HG02642 (cell line): ENCODE measurements at regions not wholly inside any gene's neighbourhood (a gene's known extent, or its start where the extent isn't known, plus 50 kb on each side); places are given as distances from the start of the nearest gene placed in this dataset.

Experiments used
- ATAC-seq: cut with Tn5 transposase; IDR thresholded peaks from one replicate; pipeline ENCODE4 v1.9.1; 2021; ENCODE audit warnings: mild to moderate bottlenecking; ENCODE audit not compliant: unreplicated experiment, poor library complexity

GRCh38 chrX:107502316-107502715 is 52.9 kb downstream of the FRMPD3 start:
- ATAC-seq, result no peak

DNA sequence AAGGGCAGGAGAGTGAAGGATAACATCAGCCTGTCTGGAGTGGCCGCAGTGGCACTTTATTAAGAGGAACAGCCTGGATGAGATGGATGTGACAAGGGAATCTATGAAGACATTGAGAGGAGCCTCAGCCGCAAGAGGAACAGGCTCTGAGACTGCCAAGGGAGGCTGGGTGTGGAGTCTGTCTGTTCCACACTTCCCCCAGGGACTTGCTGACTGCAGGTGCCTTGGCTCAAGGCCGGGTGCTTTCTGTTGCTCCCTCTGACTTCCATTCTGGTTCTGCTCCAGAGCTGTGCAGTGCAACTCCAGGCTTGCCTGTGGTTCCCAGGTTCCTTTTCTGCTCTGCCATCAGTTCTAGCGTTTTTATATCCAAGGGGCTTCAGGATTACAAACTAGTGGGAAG is 54.6 kb downstream of the FRMPD3 start:
- ATAC-seq, result no peak

- ATAC-seq, result no peak
Observed at GRCh38 chrX:107505223-107505622, 55.8 kb downstream of the FRMPD3 start.

DNA sequence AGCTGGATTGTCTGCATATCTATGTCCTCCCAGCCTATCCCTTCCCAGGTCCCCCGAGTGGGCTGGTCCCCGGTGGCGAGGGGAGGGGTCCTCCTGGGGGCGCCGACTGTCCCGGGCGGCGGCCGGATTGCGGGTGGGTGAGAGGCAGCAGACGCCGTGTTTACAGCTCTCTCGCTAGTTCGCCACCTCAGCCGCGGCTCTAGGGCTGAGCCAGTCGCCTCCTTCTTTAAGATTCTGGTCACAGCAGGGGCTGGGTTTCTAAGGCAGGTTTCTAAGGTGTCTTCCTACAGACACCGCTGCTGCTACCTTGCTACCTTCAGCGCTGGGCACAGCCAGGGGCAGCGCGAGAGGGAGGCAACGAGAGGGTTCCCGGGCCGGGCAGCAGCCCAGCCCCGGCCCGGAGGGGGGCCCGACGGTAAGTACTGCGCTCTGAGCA is 57.2 kb downstream of the FRMPD3 start:
- no peak for ATAC-seq

DNA sequence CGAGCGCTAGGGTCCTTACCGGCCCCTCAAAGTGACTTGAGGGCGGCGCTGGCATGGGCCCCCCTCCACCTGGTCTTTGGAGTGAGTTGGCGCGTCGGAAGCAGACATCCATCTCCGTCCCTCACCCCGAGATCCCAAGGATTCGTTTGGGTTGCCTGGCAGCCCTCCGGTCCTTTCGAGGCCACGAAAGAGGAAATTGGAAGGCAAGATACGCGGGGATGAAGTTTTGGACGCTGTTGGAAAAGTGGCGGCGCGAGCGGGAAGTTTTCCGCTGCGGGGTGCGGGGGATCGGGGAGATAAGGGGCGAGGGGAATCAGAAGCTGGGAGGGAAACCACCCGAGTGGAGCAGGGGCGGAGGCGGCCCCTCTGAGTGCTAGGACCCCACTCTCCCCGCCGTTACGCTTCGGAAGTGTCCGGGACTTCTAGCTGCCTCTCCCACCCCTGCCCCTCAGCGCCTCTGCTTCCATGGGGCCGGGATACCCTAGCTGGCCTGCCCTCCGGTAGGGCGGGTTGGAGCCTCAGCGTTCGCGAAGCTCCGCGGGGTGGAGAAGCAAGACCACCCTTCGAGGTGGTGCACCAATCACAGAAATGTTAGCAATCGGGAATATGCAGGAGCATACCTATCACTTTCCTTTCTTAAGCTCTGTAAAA is 57.8 kb downstream of the FRMPD3 start:
- no peak for ATAC-seq

DNA sequence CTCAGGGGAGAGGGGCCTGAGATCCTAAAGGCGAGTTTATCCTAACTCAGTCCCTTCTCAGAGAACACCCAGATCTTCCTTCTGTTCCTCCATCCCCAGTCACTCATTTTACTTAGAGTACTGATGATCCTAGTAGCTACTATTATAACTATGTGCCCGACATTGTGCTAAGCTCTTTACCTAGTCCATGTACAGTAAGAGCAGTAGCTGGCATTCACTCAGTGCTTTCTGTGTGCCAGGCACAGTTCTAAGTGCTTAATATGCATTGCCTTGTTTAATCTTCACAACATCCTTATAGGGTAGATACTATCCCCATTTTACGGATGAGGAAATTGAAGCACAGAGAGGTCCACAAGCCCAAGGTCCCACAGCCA is 58.3 kb downstream of the FRMPD3 start:
- ATAC-seq, result no peak

DNA sequence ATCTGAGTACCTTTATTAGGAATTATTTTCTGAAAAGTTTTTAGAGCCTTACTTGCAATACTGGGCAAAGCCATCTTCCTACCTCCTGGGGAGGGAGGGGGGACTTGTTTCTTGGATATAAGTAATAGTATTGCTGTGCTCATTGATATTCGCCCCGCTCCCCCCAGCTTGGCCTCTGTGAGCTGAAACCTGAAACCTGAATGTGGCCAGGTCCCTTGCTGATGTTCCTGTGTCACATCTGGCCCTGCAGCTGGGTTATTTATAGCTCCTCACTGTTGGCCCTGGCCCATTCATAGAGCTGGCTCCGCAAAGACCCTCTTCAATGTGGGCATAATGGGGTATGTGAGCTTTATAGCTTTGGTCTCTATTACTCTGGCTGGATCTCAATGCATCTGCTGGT is 59.5 kb downstream of the FRMPD3 start:
- no peak for ATAC-seq

- no peak for ATAC-seq
Observed at GRCh38 chrX:107514944-107515343, 65.5 kb downstream of the FRMPD3 start.

DNA sequence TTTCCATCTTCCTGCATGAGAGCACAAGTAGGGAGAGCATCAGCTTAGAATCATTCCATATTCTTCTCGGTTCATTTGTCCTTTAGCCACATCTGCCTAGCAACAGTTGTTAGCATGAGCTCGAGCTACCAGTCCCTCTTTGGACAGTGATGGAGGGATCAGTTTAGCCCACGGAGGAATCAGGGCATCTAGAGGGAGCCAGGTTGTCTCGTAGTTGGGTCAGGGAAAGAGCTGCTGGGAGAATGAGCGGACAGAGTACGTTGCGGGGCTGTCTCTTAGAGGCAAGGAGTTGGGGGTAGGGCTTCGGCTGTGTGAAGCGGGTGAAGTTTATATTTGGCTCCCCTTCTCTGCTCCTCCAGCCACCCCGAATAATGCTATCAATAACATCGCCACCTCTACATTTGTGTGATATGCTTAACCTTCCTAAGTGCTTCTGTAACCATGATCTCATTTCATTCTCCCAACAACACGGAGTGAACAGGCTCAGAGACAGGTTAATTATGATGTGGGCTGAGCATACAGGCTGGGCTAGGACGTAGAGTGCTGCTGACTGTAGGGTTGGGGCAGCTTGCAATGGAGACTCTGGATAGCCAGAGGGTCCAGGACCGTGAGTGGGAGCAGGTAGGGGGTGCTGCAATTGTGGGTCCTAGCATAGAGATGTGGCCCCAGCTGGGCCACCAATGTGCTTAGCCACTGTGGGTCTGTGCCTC is 72.6 kb downstream of the FRMPD3 start:
- no peak for ATAC-seq

GRCh38 chrX:107522901-107523300 is 73.4 kb downstream of the FRMPD3 start:
- ATAC-seq, result no peak

- ATAC-seq, result no peak
Observed at GRCh38 chrX:107526141-107526540, 76.7 kb downstream of the FRMPD3 start.

GRCh38 chrX:107530141-107530540 is 80.7 kb downstream of the FRMPD3 start:
- no peak for ATAC-seq

GRCh38 chrX:107537815-107538214 is 88.4 kb downstream of the FRMPD3 start:
- ATAC-seq, result no peak

GRCh38 chrX:107541244-107541643 is 87.1 kb upstream of the PRPS1 start:
- no peak for ATAC-seq

DNA sequence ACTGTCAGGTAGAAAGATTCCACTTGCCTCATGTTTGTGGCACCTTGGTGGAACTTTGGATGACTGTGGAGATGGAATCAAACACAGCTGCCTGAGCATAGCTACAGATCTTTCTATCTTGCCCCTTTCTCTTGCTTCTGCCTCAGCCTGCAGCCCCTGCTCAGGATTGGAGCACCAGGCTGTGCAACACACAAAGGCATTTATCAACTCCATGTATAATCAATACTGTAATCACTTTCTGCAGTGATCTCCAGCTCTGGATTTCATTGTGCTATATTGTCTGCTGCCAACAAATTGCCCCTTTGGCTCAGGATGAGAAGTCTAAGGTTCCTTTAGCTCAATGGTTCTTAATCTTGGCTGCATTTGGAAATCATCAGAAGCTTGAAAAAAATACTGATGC is 86.3 kb upstream of the PRPS1 start:
- ATAC-seq, result no peak

- ATAC-seq, result no peak
Observed at GRCh38 chrX:107542500-107542899, 85.8 kb upstream of the PRPS1 start.

- no peak for ATAC-seq
Observed at GRCh38 chrX:107547621-107548020, 80.7 kb upstream of the PRPS1 start.

DNA sequence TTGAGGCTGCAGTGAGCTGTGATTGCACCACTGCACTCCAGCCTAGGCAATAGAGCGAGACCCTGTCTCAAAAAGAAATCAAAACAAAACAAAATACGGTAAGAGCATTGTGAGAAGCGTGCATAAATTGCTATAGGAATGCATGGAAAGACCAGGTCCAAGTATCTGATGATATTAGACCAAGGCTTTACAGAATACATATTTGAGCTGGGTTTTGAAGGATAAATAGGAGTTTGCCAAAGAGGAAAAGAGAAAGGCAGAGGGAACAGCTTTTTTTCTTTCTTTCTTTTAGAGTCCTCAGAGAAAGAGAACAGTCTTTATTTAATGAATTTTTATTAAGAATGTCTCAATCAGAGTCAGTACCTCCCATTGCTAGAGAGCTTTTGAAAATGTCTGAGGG is 79.5 kb upstream of the PRPS1 start:
- ATAC-seq, result no peak

- ATAC-seq, result no peak
Observed at GRCh38 chrX:107549504-107549903, 78.8 kb upstream of the PRPS1 start.

DNA sequence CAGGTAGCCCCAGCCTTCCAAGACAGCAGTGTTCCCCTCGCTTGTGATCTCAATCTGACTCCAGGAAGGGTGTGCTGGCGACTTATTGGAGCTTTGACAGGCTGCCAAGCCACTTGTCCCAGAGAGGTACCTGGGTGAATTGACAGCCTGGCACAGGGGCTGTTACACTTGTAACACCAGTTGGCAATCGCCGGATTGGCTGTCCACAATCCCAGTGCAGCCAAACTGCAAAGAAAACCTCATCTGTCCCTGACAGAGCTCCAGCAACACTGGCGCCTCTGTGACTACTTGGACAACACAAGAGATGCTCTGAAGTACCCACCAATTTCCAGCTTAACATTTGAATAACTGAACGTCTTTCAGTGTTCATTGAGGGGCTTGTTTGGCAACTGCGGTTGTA is 76.8 kb upstream of the PRPS1 start:
- no peak for ATAC-seq

DNA sequence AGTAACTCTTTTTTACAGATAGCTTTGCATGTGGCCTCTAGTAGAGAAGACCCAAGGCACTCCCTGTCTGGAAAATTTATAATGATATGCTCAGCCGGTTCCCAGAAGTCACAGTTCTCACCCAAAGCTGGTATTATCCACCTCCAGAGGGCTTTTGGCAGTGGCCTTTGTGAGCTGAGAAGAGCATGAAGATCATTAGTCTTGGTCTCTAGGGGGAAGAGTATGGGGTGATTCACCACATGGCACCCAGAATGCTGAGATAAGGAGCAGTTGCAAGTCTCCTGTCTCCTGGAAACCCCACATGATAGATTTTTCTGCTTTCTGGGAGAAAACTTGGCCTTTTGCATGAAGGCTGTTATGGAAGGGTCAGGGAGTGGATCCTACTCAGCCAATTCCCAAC is 75.4 kb upstream of the PRPS1 start:
- no peak for ATAC-seq

- ATAC-seq, result no peak
Observed at GRCh38 chrX:107556967-107557366, 71.3 kb upstream of the PRPS1 start.
